ENCODE measurements at regions not wholly inside any gene's neighbourhood (a gene's known extent, or its start where the extent isn't known, plus 50 kb on each side); places are given as distances from the start of the nearest gene placed in this dataset.

GRCh38 chr5:88325868-88326267 is 57.2 kb upstream of the TMEM161B start:
- H3K36me3 ChIP-seq: no peaks in the 10 kb centered on the region
- no peak for TF ChIP-seq CTCF (IDR thresholded peaks at IDR 0.05)
- no peak overlapping the region for H3K27ac ChIP-seq
- no peaks in the 10 kb centered on the region for H3K4me1 ChIP-seq
- H3K9me3 ChIP-seq: no peaks in the 10 kb centered on the region
- no peaks in the 10 kb centered on the region for H3K27me3 ChIP-seq
- H3K4me3 ChIP-seq: no peak overlapping the region
- intact Hi-C loops (cut with DNase I): no loop called here
- DNase-seq (ENCODE audit: low spot score in 2 of 2): no peak

GRCh38 chr5:88322785-88323184 is 54.1 kb upstream of the TMEM161B start:
- H3K27me3 ChIP-seq: no peaks in the 10 kb centered on the region
- H3K36me3 ChIP-seq: no peaks in the 10 kb centered on the region
- DNase-seq (ENCODE audit: low spot score in 2 of 2): no peak
- TF ChIP-seq CTCF (IDR thresholded peaks at IDR 0.05): no peak
- H3K4me1 ChIP-seq: no peaks in the 10 kb centered on the region
- no peak overlapping the region for H3K27ac ChIP-seq
- no peak overlapping the region for H3K4me3 ChIP-seq
- intact Hi-C loops (cut with DNase I): no loop called here
- peaks cover 0 to 4% of the 10 kb centered on the region in 2 donors for H3K9me3 ChIP-seq

Measured in ascending aorta (tissue), 2 donors.